Stomach (tissue), 8 donors: ENCODE measurements at regions not wholly inside any gene's neighbourhood (a gene's known extent, or its start where the extent isn't known, plus 50 kb on each side); places are given as distances from the start of the nearest gene placed in this dataset.
A peak's percentile ranks its signal among the peaks of the same experiment; 100 is the strongest.

ENCODE experiments used
- DNase-seq, 2 donors: peaks; one replicate each; pipeline versions ENCODE4 v3.0.0 to v3.0.0-alpha.2; 2013 to 2019
- H3K27ac ChIP-seq, 5 donors: fragments of 200-600 bp in 4 of 5; sonication (generic) in 4 of 5; one replicate each; pipeline ENCODE4 v1.5.1; 2013 to 2019; ENCODE audit warnings: mild to moderate bottlenecking in 1 of 5, moderate library complexity in 1 of 5
- H3K27me3 ChIP-seq, 3 donors: fragments of 200-600 bp; sonication (generic); one replicate each; pipeline ENCODE4 v1.5.1; 2017 to 2019; ENCODE audit warnings: mixed run types in 1 of 3
- H3K36me3 ChIP-seq, 4 donors: fragments of 200-600 bp; sonication (generic); 1 replicate in 3 of 4; 2 replicates in 1 of 4; pipeline ENCODE4 v1.5.1; 2016 to 2019
- H3K4me1 ChIP-seq, 4 donors: fragments of 200-600 bp; sonication (generic); one replicate each; pipeline ENCODE4 v1.5.1; 2016 to 2019
- H3K4me3 ChIP-seq, 4 donors: fragments of 200-600 bp; sonication (generic) in 3 of 4; one replicate each; pipeline ENCODE4 v1.5.1; 2016 to 2019; ENCODE audit warnings: mild to moderate bottlenecking in 1 of 4
- H3K9me3 ChIP-seq, 4 donors: fragments of 200-600 bp; sonication (generic); one replicate each; pipeline ENCODE4 v1.5.1; 2016 to 2019
- CTCF ChIP-seq, 7 experiments: fragments of 450-650 bp in 4 of 7; fragments of 200-600 bp in 3 of 7; sonication (generic) in 3 of 7; IDR thresholded peaks; one replicate each; pipeline ENCODE4 v1.5.1; 2016 to 2019; ENCODE audit warnings: antibody characterized with exemption in 7 of 7, control low read depth in 2 of 7, mild to moderate bottlenecking in 1 of 7
- EP300 ChIP-seq: sonication (generic); formaldehyde crosslinking; IDR thresholded peaks from one replicate; pipeline ENCODE4 v1.6.1; 2017; ENCODE audit warnings: antibody characterized with exemption
- POLR2A ChIP-seq, 4 donors: fragments of 450-650 bp; IDR thresholded peaks; one replicate each; pipeline ENCODE4 v1.6.1; 2016; ENCODE audit warnings: antibody characterized with exemption in 4 of 4, control low read depth in 2 of 4, mild to moderate bottlenecking in 1 of 4, moderate library complexity in 1 of 4
- POLR2AphosphoS5 ChIP-seq, 3 donors: sonication (generic); formaldehyde crosslinking; IDR thresholded peaks; one replicate each; pipeline ENCODE4 v1.6.1; 2016; ENCODE audit warnings: antibody characterized with exemption in 3 of 3
- WGBS, 5 donors: extraction: QIAGEN DNeasy Blood & Tissue Kit in 3 of 5; methylation state at CpG; one replicate each; pipeline versions ENCODE4 v1.1.5 to v1.1.7; 2013 to 2018; 5-methylcytosine and 5-hydroxymethylcytosine counted together
- intact Hi-C: fragments of 100-400 bp; cut with DNase I; formaldehyde crosslinking; loops from one replicate; pipeline ENCODE4 v1.15.1; 2023; ENCODE audit warnings: low total_unique reads
- donor health status: healthy with polysubstance abuse.
- donor health status: Bipolar disorder and iron deficiency.
- donor health status: healthy.

GRCh38 chr7:17019106-17019505 is 137.3 kb upstream of the AGR3 start:
- TF ChIP-seq CTCF (IDR thresholded peaks at IDR 0.05) = no peak
- no peak for TF ChIP-seq POLR2AphosphoS5 (IDR thresholded peaks at IDR 0.05)
- TF ChIP-seq POLR2A (IDR thresholded peaks at IDR 0.05) = no peak
- no peak for TF ChIP-seq EP300
- no peak overlapping the region for H3K4me3 ChIP-seq
- DNase-seq = no peak
- WGBS, 5 donors = 86 to 98% (median 91%) methylated on average over 2 of the region's 2 CpGs
- H3K27ac ChIP-seq = no peak overlapping the region
- H3K4me1 ChIP-seq = peaks cover 0 to 9% (median 6%) of the 10 kb centered on the region in 4 donors
- H3K9me3 ChIP-seq = no peaks in the 10 kb centered on the region
- H3K27me3 ChIP-seq = no peaks in the 10 kb centered on the region
- intact Hi-C loops = no loop called here
- no peaks in the 10 kb centered on the region for H3K36me3 ChIP-seq

- H3K27ac ChIP-seq = peak overlapping the region in 2 of 5 donors; percentile 4 to 8
- TF ChIP-seq EP300 (no peak), POLR2A (IDR thresholded peaks at IDR 0.05) (no peak), POLR2AphosphoS5 (IDR thresholded peaks at IDR 0.05) (no peak), CTCF (IDR thresholded peaks at IDR 0.05) (no peak)
- H3K36me3 ChIP-seq = no peaks in the 10 kb centered on the region
- no peaks in the 10 kb centered on the region for H3K27me3 ChIP-seq
- no peaks in the 10 kb centered on the region for H3K9me3 ChIP-seq
- no peak overlapping the region for H3K4me3 ChIP-seq
- 26 to 44% (median 32%) methylated on average over 1 of the region's 1 CpG for WGBS, 5 donors
- intact Hi-C loops = no loop called here
- no peak for DNase-seq
- H3K4me1 ChIP-seq = peaks cover 0 to 9% (median 6%) of the 10 kb centered on the region in 4 donors
Measured at GRCh38 chr7:17020250-17020649, 138.5 kb upstream of the AGR3 start.

GRCh38 chr7:17021205-17021604 is 139.4 kb upstream of the AGR3 start:
- intact Hi-C loops = no loop called here

GRCh38 chr7:17022920-17023319 is 141.1 kb upstream of the AGR3 start:
- Histone ChIP-seq H3K27ac (no peak overlapping the region), H3K36me3 (no peaks in the 10 kb centered on the region), H3K4me1 (peaks cover 0 to 9% (median 6%) of the 10 kb centered on the region in 4 donors), H3K27me3 (no peaks in the 10 kb centered on the region), H3K4me3 (no peak overlapping the region), H3K9me3 (no peaks in the 10 kb centered on the region)
- no peak for DNase-seq
- TF ChIP-seq EP300 = no peak
- no peak for TF ChIP-seq POLR2AphosphoS5 (IDR thresholded peaks at IDR 0.05)
- TF ChIP-seq POLR2A (IDR thresholded peaks at IDR 0.05) = no peak
- no peak for TF ChIP-seq CTCF (IDR thresholded peaks at IDR 0.05)
- intact Hi-C loops = no loop called here
- 84 to 91% (median 85%) methylated on average over 3 of the region's 3 CpGs for WGBS, 5 donors

More at GRCh38 chr7:17021205-17021604, 139.4 kb upstream of the AGR3 start:
- H3K27me3 ChIP-seq = no peaks in the 10 kb centered on the region
- no peaks in the 10 kb centered on the region for H3K9me3 ChIP-seq
- peak overlapping the region in 2 of 5 donors; percentile 4 to 8 for H3K27ac ChIP-seq
- H3K4me1 ChIP-seq = peaks cover 0 to 9% (median 6%) of the 10 kb centered on the region in 4 donors
- peak; percentile 30 to 80 for DNase-seq
- WGBS, 5 donors = 15 to 56% (median 38%) methylated on average over 3 of the region's 3 CpGs
- no peaks in the 10 kb centered on the region for H3K36me3 ChIP-seq
- no peak overlapping the region for H3K4me3 ChIP-seq
- TF ChIP-seq EP300 (no peak), POLR2AphosphoS5 (IDR thresholded peaks at IDR 0.05) (peak in 2 of 3 donors; percentile 18 to 75), POLR2A (IDR thresholded peaks at IDR 0.05) (no peak)

- no peak for DNase-seq
- TF ChIP-seq POLR2AphosphoS5 (IDR thresholded peaks at IDR 0.05) (no peak), POLR2A (IDR thresholded peaks at IDR 0.05) (no peak), EP300 (no peak), CTCF (IDR thresholded peaks at IDR 0.05) (no peak)
- no peaks in the 10 kb centered on the region for H3K27me3 ChIP-seq
- WGBS, 5 donors = 87 to 95% (median 91%) methylated on average over 3 of the region's 3 CpGs
- H3K4me1 ChIP-seq = no peaks in the 10 kb centered on the region
- H3K4me3 ChIP-seq = no peak overlapping the region
- no peaks in the 10 kb centered on the region for H3K36me3 ChIP-seq
- H3K27ac ChIP-seq = no peak overlapping the region
- intact Hi-C loops = no loop called here
- H3K9me3 ChIP-seq = no peaks in the 10 kb centered on the region
Measured at GRCh38 chr7:17026269-17026668, 144.5 kb upstream of the AGR3 start.
